Keratinocyte (primary cell): ENCODE measurements at regions not wholly inside any gene's neighbourhood (a gene's known extent, or its start where the extent isn't known, plus 50 kb on each side); places are given as distances from the start of the nearest gene placed in this dataset.
"Not testable (repeated sequence)": the region's sequence is repeated elsewhere in the genome, so short reads cannot be mapped to it uniquely, and the experiment has no call there.

Experiments
- DNase-seq: peaks from one replicate; pipeline ENCODE4 v3.0.0-alpha.2; 2011; ENCODE audit warnings: low read depth, missing footprints, low spot score
- FAIRE-seq: peaks from 2 replicates; lab custom pipeline; 2011; peaks lifted over from hg19 to GRCh38; lab: Jason Lieb, UNC
- H2AFZ ChIP-seq: 2 replicates; pipeline ENCODE4 v1.6.0; 2012; ENCODE audit warnings: low read length, control low read depth, inconsistent platforms; ENCODE audit not compliant: control insufficient read depth
- H3K27ac ChIP-seq: 2 replicates; pipeline ENCODE4 v1.5.1; 2011; ENCODE audit warnings: low read length; ENCODE audit not compliant: control insufficient read depth, insufficient read depth
- H3K27me3 ChIP-seq: 3 replicates; pipeline ENCODE4 v1.6.0; 2011; ENCODE audit warnings: low read length; ENCODE audit not compliant: control insufficient read depth, insufficient read depth; ENCODE audit errors: extremely low read depth
- H3K36me3 ChIP-seq, 2 experiments: 2 replicates in 1 of 2; 3 replicates in 1 of 2; pipeline ENCODE4 v1.5.1; 2011; ENCODE audit warnings: low read length in 2 of 2, mild to moderate bottlenecking in 1 of 2; ENCODE audit not compliant: control insufficient read depth in 2 of 2, insufficient read depth in 2 of 2; ENCODE audit errors: extremely low read depth in 1 of 2
- H3K4me1 ChIP-seq: 3 replicates; pipeline ENCODE4 v1.5.1; 2011; ENCODE audit warnings: low read length; ENCODE audit not compliant: control insufficient read depth, insufficient read depth; ENCODE audit errors: extremely low read depth
- H3K4me2 ChIP-seq: 3 replicates; pipeline ENCODE4 v1.6.0; 2011; ENCODE audit warnings: low read depth, low read length; ENCODE audit not compliant: control insufficient read depth, insufficient read depth; ENCODE audit errors: extremely low read depth
- H3K4me3 ChIP-seq, 3 experiments: fragments of 200-600 bp in 1 of 3; sonication (generic) in 1 of 3; 2 replicates in 2 of 3; 3 replicates in 1 of 3; pipeline ENCODE4 v1.5.1; 2011 to 2016; ENCODE audit warnings: low read length in 3 of 3, mild to moderate bottlenecking in 3 of 3, control low read depth in 2 of 3, inconsistent platforms in 1 of 3, low read depth in 1 of 3, mixed read lengths in 1 of 3, mixed run types in 1 of 3, moderate library complexity in 1 of 3; ENCODE audit not compliant: control insufficient read depth in 2 of 3, insufficient read depth in 2 of 3; ENCODE audit errors: extremely low read depth in 1 of 3
- H3K79me2 ChIP-seq: 2 replicates; pipeline ENCODE4 v1.6.0; 2012; ENCODE audit warnings: low read length; ENCODE audit not compliant: control insufficient read depth, insufficient read depth
- H3K9ac ChIP-seq: 3 replicates; pipeline ENCODE4 v1.6.0; 2011; ENCODE audit warnings: low read length; ENCODE audit not compliant: control insufficient read depth, insufficient read depth; ENCODE audit errors: extremely low read depth
- H3K9me1 ChIP-seq: 3 replicates; pipeline ENCODE4 v1.6.0; 2011; ENCODE audit warnings: low read length; ENCODE audit not compliant: control insufficient read depth, insufficient read depth; ENCODE audit errors: extremely low read depth
- H3K9me3 ChIP-seq: 2 replicates; pipeline ENCODE4 v1.5.1; 2012; ENCODE audit warnings: low read depth, low read length; ENCODE audit not compliant: control insufficient read depth
- H4K20me1 ChIP-seq: 3 replicates; pipeline ENCODE4 v1.6.0; 2011; ENCODE audit warnings: low read length; ENCODE audit not compliant: control insufficient read depth, insufficient read depth; ENCODE audit errors: extremely low read depth
- EZH2 ChIP-seq: IDR thresholded peaks from one replicate; pipeline ENCODE4 v1.6.1; 2012; ENCODE audit warnings: inconsistent platforms, mild to moderate bottlenecking, low read length, moderate library complexity
- dilution Hi-C: fragments of 300-500 bp; cut with MboI; formaldehyde crosslinking; loops from one replicate; pipeline ENCODE4 v1.7.0; 2020; ENCODE audit warnings: low sequenced_read_pairs; ENCODE audit not compliant: extremely low pct_ligation_motif_present
- TF ChIP-seq, protein P1 (sequence below), 3 experiments: IDR thresholded peaks in 1 of 3; conservative IDR thresholded peaks in 1 of 3; optimal IDR thresholded peaks in 1 of 3; 2 replicates in 2 of 3; 3 replicates in 1 of 3; pipeline versions ENCODE3 to v1.5.1; 2011; ENCODE audit warnings: low read length in 3 of 3, mild to moderate bottlenecking in 3 of 3, moderate library complexity in 2 of 3, control low read depth in 1 of 3, inconsistent platforms in 1 of 3; ENCODE audit not compliant: insufficient read depth in 2 of 3; ENCODE audit errors: extremely low read depth in 1 of 3

GRCh38 chr11:21753244-21753767, 439.6 kb upstream of the ANO5 start:
- dilution Hi-C loops, H3K27ac ChIP-seq, H3K9me3 ChIP-seq, H3K9me1 ChIP-seq, H3K4me2 ChIP-seq, H3K4me3 ChIP-seq, H3K79me2 ChIP-seq, H2AFZ ChIP-seq, FAIRE-seq, H3K9ac ChIP-seq, H3K27me3 ChIP-seq, H3K36me3 ChIP-seq, H4K20me1 ChIP-seq, DNase-seq, H3K4me1 ChIP-seq: not testable (repeated sequence)

DNA sequence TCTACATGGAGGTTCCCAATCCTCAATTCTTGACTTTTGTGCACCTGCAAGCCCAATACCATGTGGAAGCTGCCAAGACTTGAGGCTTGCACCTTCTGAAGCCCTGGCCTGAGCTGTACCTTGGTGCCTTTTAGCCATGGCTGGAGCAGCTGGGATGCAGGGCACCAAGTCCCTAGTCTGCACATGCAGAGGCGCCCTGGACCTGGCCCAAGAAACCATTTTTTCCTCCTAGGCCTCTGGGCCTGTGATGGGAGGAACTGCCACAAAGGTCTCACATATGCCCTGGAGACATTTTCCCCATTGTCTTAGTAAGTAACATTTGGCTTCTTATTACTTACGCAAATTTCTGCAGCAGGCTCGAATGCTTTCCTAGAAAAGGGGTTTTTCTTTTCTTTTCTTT, 431.9 kb upstream of the ANO5 start:
- H3K4me1 ChIP-seq = no peaks in the 10 kb centered on the region
- no peaks in the 10 kb centered on the region for H3K9me1 ChIP-seq
- no peaks in the 10 kb centered on the region for H3K79me2 ChIP-seq
- H2AFZ ChIP-seq = no peak overlapping the region
- H3K27ac ChIP-seq = no peak overlapping the region
- no peak overlapping the region for H3K4me2 ChIP-seq
- H3K27me3 ChIP-seq = no peaks in the 10 kb centered on the region
- peaks cover 1% of the 10 kb centered on the region for H3K9me3 ChIP-seq
- no peaks in the 10 kb centered on the region for H4K20me1 ChIP-seq
- H3K4me3 ChIP-seq = no peak overlapping the region
- no peak overlapping the region for H3K9ac ChIP-seq
- TF ChIP-seq EZH2 = no peak
- TF ChIP-seq, protein P1, sequence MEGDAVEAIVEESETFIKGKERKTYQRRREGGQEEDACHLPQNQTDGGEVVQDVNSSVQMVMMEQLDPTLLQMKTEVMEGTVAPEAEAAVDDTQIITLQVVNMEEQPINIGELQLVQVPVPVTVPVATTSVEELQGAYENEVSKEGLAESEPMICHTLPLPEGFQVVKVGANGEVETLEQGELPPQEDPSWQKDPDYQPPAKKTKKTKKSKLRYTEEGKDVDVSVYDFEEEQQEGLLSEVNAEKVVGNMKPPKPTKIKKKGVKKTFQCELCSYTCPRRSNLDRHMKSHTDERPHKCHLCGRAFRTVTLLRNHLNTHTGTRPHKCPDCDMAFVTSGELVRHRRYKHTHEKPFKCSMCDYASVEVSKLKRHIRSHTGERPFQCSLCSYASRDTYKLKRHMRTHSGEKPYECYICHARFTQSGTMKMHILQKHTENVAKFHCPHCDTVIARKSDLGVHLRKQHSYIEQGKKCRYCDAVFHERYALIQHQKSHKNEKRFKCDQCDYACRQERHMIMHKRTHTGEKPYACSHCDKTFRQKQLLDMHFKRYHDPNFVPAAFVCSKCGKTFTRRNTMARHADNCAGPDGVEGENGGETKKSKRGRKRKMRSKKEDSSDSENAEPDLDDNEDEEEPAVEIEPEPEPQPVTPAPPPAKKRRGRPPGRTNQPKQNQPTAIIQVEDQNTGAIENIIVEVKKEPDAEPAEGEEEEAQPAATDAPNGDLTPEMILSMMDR (optimal IDR thresholded peaks at IDR 0.05 in 1 of 3, IDR thresholded peaks at IDR 0.05 in 1 of 3, conservative IDR thresholded peaks at IDR 0.05 in 1 of 3; ENCODE audit: extremely low read depth in 1 of 3, insufficient read depth in 2 of 3, low read length in 3 of 3) = no peak
- dilution Hi-C loops = no loop called here
- no peak for DNase-seq
- FAIRE-seq = no peak
- no peaks in the 10 kb centered on the region for H3K36me3 ChIP-seq

- H3K4me3 ChIP-seq = no peak overlapping the region
- no peaks in the 10 kb centered on the region for H3K4me1 ChIP-seq
- no peak overlapping the region for H3K9ac ChIP-seq
- FAIRE-seq (no peak), DNase-seq (no peak)
- H3K9me1 ChIP-seq = no peaks in the 10 kb centered on the region
- H2AFZ ChIP-seq = no peak overlapping the region
- dilution Hi-C loops = no loop called here
- no peaks in the 10 kb centered on the region for H3K9me3 ChIP-seq
- H3K27ac ChIP-seq = no peak overlapping the region
- TF ChIP-seq, protein P1 (optimal IDR thresholded peaks at IDR 0.05 in 1 of 3, IDR thresholded peaks at IDR 0.05 in 1 of 3, conservative IDR thresholded peaks at IDR 0.05 in 1 of 3; ENCODE audit: extremely low read depth in 1 of 3, insufficient read depth in 2 of 3, low read length in 3 of 3) = no peak
- TF ChIP-seq EZH2 = no peak
- H3K36me3 ChIP-seq = no peaks in the 10 kb centered on the region
- no peak overlapping the region for H3K4me2 ChIP-seq
- no peaks in the 10 kb centered on the region for H3K27me3 ChIP-seq
- H3K79me2 ChIP-seq = no peaks in the 10 kb centered on the region
- no peaks in the 10 kb centered on the region for H4K20me1 ChIP-seq
These were observed 424.5 kb upstream of the ANO5 start for GRCh38 chr11:21768388-21768787.
